ENCODE measurements at regions not wholly inside any gene's neighbourhood (a gene's known extent, or its start where the extent isn't known, plus 50 kb on each side); places are given as distances from the start of the nearest gene placed in this dataset.

GRCh38 chr2:18473241-18474181 is 86.9 kb downstream of the RDH14 start (continued):
- no peak for TF ChIP-seq SMC3 (IDR thresholded peaks at IDR 0.05; ENCODE audit: low read depth, low read length)
- TF ChIP-seq NFE2L2 (IDR thresholded peaks at IDR 0.05; ENCODE audit: low read depth, low read length) = 0 out of 2 replicates have a peak, but pooled peaks have one; percentile 6

DNA sequence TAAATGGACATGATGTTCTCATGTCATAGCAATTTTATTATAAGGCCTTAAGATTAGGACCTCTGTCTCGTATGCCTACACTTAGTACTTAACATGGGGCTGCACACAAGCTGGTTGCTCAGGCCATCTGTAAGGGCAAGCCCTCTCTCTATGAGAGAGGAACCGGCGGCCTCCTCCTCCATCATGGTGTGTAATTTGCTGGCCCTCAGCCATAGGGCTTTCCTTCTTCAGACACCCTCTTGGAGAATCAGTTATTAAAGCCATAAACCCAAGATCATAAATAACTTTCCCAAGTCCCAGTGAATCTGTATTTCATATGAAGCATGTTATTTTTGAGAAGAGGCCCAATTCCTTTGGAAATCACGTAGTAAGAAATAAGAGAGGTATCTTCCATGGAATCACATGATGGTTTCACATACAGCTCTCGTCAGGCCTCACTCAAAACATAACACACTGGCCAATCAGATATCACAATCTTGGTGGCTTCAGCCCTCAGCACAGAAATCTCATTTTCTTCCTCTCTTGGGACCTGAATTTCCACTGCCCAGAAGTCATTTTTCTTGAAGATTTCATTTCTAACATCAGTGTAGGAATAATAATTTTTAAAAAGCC is 92.6 kb downstream of the RDH14 start:
- Histone ChIP-seq H3K27me3 (ENCODE audit: control insufficient read depth, insufficient read depth, low read length) (no peaks in the 10 kb centered on the region), H2AFZ (replicated peaks; ENCODE audit: low read length, poor library complexity) (no peak overlapping the region), H3K18ac (ENCODE audit: low read depth, low read length) (no peak overlapping the region), H4K20me1 (ENCODE audit: insufficient read depth, low read length) (no peaks in the 10 kb centered on the region), H3K9me1 (ENCODE audit: insufficient read depth, low read length) (peaks cover 3% of the 10 kb centered on the region), H3K4me1 (ENCODE audit: control insufficient read depth, insufficient read depth, low read length) (peaks cover 4% of the 10 kb centered on the region), H3K4me3 (ENCODE audit: insufficient read depth, low read depth, low read length) (no peak overlapping the region), H3K14ac (replicated peaks; ENCODE audit: low read depth, low read length) (no peak overlapping the region; the same call in 1 of the 2 replicates), H2BK15ac (ENCODE audit: low read depth, low read length) (no peak overlapping the region; the same call in 2 of the 3 replicates), H4K91ac (ENCODE audit: insufficient read depth, low read depth, low read length) (no peak overlapping the region), H2BK5ac (ENCODE audit: low read depth, low read length, poor library complexity, severe bottlenecking) (no peak overlapping the region), H3K79me1 (ENCODE audit: low read depth in 1 of 2, low read length in 2 of 2) (no peaks in the 10 kb centered on the region), H3K36me3 (ENCODE audit: control insufficient read depth, insufficient read depth, low read length) (no peaks in the 10 kb centered on the region), H3K4me2 (ENCODE audit: low read depth, low read length) (no peak overlapping the region), H4K5ac (ENCODE audit: low read depth, low read length) (no peak overlapping the region), H3K9ac (ENCODE audit: low read depth, low read length) (no peak overlapping the region), H3K27ac (ENCODE audit: insufficient read depth, low read length) (no peak overlapping the region), H3K4ac (ENCODE audit: low read depth, low read length) (no peak overlapping the region), H2BK120ac (ENCODE audit: low read depth, low read length) (no peak overlapping the region), H2AK9ac (replicated peaks; ENCODE audit: low read depth, low read length, poor library complexity) (no peak overlapping the region), H3K23ac (ENCODE audit: low read depth, low read length) (no peak overlapping the region), H3K56ac (ENCODE audit: extremely low read depth, insufficient read depth, low read length) (no peak overlapping the region), H2BK20ac (ENCODE audit: low read depth, low read length) (no peak overlapping the region), H2AK5ac (ENCODE audit: low read depth, low read length) (no peak overlapping the region; the same call in 1 of the 2 replicates), H4K8ac (ENCODE audit: low read depth in 2 of 2, low read length in 2 of 2) (no peak overlapping the region), H3K9me3 (ENCODE audit: control insufficient read depth, insufficient read depth, low read length) (no peaks in the 10 kb centered on the region)
- POLR2A ChIA-PET (ENCODE audit: unreplicated experiment) = no interaction called here
- WGBS, 2 experiments (ENCODE audit: extremely low coverage in 2 of 2, insufficient read length in 1 of 2) = no CpG with 5 or more reads among the region's 5 CpGs
- in situ Hi-C loops (cut with MboI; ENCODE audit: low sequenced_read_pairs) (no loop called here), intact Hi-C loops (cut with micrococcal nuclease) (no loop called here), dilution Hi-C loops (cut with HindIII; ENCODE audit: low sequenced_read_pairs, unreplicated experiment) (no loop called here)
- BruUV-seq (replicated peaks) = no TSS peak
- TF ChIP-seq SMC3 (IDR thresholded peaks at IDR 0.05; ENCODE audit: low read depth, low read length) (no peak), MAFK (IDR thresholded peaks at IDR 0.05; ENCODE audit: low read depth, low read length) (no peak), RAD21 (IDR thresholded peaks at IDR 0.05; ENCODE audit: low read length) (no peak)
- ATAC-seq (ENCODE audit: low read depth) = no peak
- CTCF ChIA-PET = interaction anchor here (0.7 kb wide), 1 partner anchor 48 kb away, joined by 3 read pairs; no protein-coding TSS in a partner anchor
- DNase-seq = no peak

All from IMR-90 (cell line).